ENCODE measurements at regions not wholly inside any gene's neighbourhood (a gene's known extent, or its start where the extent isn't known, plus 50 kb on each side); places are given as distances from the start of the nearest gene placed in this dataset.

GRCh38 chr5:2905741-2906140 is 154.3 kb upstream of the IRX2 start:
- no peak for DNase-seq (ENCODE audit: extremely low read depth, low read depth)

- no peak for DNase-seq (ENCODE audit: extremely low read depth, low read depth)
These were observed 153.5 kb upstream of the IRX2 start for GRCh38 chr5:2904956-2905355.

GRCh38 chr5:2904399-2904798 is 152.9 kb upstream of the IRX2 start:
- DNase-seq (ENCODE audit: extremely low read depth, low read depth): no peak

- no peak for DNase-seq (ENCODE audit: extremely low read depth, low read depth)
These were observed 152.2 kb upstream of the IRX2 start for GRCh38 chr5:2903451-2904395.

DNA sequence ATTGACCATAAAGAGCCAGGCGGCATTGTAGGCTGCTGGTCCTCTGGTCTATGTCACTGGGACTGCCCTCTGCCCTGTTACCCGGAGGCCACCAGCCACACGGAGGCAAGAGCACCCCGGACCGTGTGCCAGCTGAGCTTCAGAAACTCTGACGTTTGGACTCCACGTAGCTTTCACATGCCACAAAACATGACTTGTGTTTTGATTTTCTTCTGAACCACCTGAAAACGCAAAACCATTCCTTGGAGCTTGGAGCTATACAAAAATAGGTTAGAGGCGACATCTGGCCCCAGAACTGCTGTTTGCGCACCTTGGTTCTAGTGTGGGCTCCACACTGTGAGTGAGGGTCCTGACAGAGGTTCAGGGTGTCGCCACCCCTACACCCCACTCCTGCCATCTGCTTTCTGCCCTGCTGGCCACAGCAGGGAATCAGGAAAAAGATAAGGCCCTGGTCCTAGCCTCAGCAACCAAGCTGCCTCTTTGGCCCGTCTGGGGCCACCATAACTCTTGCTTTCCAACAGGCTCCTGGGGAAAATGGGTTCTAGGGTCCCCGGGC is 151.3 kb upstream of the IRX2 start:
- DNase-seq (ENCODE audit: extremely low read depth, low read depth): no peak

GRCh38 chr5:2902186-2902585 is 150.7 kb upstream of the IRX2 start:
- DNase-seq (ENCODE audit: extremely low read depth, low read depth): no peak

DNA sequence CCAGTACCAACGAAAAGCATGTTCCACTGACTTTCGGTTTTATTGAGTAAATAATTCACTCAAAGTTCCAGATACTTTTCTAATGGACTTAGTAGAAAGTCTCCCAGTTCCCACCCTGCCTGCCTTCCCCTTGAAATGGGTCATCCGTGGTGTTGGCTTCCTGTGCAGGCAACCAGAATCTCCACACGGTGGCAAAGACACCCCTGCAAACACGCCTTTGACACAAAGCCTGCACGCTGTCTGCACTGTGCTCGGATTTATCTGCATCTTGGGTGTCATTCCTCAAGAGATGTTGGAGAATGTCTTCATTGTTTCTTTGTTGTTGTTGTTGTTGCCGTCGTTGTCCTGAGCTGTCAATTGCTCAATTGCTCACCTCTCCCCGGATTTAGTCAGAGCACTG is 150.0 kb upstream of the IRX2 start:
- DNase-seq (ENCODE audit: extremely low read depth, low read depth): no peak

- DNase-seq (ENCODE audit: extremely low read depth, low read depth): no peak
These were observed 149.6 kb upstream of the IRX2 start for GRCh38 chr5:2901096-2901495.

GRCh38 chr5:2900360-2900759 is 148.9 kb upstream of the IRX2 start:
- DNase-seq (ENCODE audit: extremely low read depth, low read depth): no peak

- DNase-seq (ENCODE audit: extremely low read depth, low read depth): no peak
These were observed 147.8 kb upstream of the IRX2 start for GRCh38 chr5:2899311-2899710.

DNA sequence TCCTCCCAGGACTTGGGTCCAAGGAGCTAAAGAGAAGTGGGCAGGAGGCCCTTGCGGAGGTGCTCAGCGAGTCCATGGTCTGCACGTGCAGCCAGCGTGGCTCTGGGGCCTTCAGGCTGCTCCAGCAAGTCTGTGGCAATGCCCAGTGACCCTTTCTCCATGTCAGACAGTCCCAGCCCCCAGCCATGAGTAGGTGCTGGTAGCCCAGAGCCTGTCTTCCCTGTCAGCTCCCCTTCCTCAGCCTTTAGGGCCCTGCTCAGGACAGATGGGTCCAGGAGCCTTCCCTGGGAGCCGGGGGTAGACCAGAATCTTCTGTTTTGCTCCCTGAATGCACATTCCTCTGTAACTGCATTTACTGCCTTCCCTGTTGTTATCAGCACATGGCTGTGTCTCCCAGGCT is 147.2 kb upstream of the IRX2 start:
- no peak for DNase-seq (ENCODE audit: extremely low read depth, low read depth)

DNA sequence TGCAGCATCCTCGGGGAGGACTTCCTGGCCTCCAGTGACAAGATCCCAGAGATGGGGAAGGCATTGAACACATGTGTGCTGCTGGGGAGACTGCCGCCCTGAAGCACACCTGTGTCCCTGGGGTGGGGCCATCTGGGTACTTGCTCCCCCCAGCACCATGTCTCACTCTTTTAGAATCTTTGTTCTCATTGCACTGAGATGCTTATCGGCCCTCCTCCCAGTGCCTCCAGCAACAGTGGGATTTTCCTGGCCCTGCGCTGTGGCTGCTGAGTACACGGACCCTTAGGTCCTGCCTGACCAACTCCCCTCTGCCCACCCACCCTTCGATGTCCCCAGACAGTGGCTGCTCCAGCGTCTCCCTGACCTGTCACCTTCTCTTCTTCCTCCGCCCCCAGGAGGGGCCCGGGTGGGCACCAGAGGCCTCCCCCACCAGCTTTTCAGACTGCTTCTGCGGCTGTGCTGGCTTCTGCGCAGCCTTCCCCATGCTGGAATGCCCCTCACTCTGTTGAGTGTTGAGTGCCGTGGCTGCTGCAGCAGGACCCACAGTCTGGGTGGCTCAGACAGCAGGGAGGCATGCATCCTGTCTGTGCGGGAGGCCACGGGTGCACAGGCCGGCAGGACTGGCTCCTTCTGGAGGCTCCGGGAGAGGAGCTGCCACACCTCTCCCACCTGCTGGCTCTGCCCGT is 145.9 kb upstream of the IRX2 start:
- DNase-seq (ENCODE audit: extremely low read depth, low read depth): no peak

- no peak for DNase-seq (ENCODE audit: extremely low read depth, low read depth)
These were observed 145.1 kb upstream of the IRX2 start for GRCh38 chr5:2896371-2897275.

DNA sequence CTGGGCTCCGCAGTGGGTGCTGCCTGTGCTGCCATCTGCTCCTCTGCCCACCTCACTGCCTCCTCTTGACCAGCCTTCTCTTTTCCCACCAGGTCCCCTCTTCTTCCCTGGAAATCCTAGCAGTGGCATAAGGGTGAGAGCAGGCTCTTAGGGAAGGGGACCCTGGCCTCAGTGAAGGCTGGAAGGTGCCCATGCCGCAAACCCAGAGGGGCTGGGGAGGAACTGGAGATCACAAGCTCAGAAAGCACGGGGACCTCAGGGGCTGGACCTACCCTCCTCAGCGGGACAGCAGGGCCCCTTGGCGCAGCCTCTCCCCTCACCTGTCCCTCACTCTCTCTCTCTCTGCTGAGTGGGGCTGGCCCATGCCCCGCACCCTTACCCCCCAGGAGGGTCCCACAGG is 144.4 kb upstream of the IRX2 start:
- DNase-seq (ENCODE audit: extremely low read depth, low read depth): no peak

- no peak for DNase-seq (ENCODE audit: extremely low read depth, low read depth)
These were observed 143.7 kb upstream of the IRX2 start for GRCh38 chr5:2895196-2895595.

- no peak for DNase-seq (ENCODE audit: extremely low read depth, low read depth)
These were observed 143.3 kb upstream of the IRX2 start for GRCh38 chr5:2894736-2895135.

GRCh38 chr5:2894316-2894715 is 142.8 kb upstream of the IRX2 start:
- DNase-seq (ENCODE audit: extremely low read depth, low read depth): no peak

GRCh38 chr5:2892466-2893000 is 141.1 kb upstream of the IRX2 start:
- DNase-seq (ENCODE audit: extremely low read depth, low read depth): no peak

DNA sequence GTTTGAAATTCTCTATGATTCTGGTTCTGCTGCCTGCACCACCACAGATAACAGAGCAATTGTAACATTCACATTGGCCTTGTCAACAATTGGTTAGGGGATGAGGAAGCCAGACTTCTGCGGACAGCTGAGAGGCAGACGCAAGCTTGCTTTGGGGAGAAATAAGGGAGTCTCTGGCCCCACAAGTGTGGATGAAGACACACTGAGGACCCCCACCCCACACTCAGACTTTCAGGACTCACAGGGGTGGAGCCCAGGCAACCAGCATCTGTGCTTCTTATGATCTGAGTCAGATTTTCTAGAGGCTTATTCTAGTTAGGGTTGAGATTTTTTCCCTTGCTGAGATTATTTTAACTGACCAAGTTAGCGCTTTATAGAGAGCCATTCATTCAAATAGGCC is 140.3 kb upstream of the IRX2 start:
- no peak for DNase-seq (ENCODE audit: extremely low read depth, low read depth)

GRCh38 chr5:2890011-2890410 is 138.5 kb upstream of the IRX2 start:
- DNase-seq (ENCODE audit: extremely low read depth, low read depth): no peak

Measured in NCI-H460 (cell line).